GM12872 (cell line): ENCODE measurements at regions not wholly inside any gene's neighbourhood (a gene's known extent, or its start where the extent isn't known, plus 50 kb on each side); places are given as distances from the start of the nearest gene placed in this dataset.

ENCODE experiments used
- TF ChIP-seq, protein P1 (sequence below): IDR thresholded peaks from 3 replicates; pipeline ENCODE4 v1.5.1; 2011; ENCODE audit warnings: low read depth, mild to moderate bottlenecking, low read length, moderate library complexity; ENCODE audit not compliant: insufficient read depth

DNA sequence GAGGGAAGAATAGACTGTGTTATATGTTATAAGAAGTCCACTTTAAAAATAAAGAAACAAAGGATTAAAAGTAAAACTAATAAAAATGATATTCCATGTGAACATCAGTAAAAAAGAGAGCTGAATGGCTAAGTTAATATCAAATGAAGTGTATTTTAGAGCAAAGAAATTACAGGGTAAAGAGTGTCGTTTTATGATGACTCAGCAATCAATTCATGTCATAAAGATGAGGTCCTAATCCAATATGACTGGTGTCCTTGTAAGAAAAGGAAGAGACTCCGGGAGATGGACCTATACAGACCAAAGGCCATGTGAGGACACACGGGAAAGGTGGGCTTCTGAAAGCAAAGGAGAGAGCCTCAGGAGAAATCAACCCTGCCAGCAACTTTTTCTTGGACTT, 615.5 kb upstream of the KLHL29 start:
- TF ChIP-seq, protein P1, sequence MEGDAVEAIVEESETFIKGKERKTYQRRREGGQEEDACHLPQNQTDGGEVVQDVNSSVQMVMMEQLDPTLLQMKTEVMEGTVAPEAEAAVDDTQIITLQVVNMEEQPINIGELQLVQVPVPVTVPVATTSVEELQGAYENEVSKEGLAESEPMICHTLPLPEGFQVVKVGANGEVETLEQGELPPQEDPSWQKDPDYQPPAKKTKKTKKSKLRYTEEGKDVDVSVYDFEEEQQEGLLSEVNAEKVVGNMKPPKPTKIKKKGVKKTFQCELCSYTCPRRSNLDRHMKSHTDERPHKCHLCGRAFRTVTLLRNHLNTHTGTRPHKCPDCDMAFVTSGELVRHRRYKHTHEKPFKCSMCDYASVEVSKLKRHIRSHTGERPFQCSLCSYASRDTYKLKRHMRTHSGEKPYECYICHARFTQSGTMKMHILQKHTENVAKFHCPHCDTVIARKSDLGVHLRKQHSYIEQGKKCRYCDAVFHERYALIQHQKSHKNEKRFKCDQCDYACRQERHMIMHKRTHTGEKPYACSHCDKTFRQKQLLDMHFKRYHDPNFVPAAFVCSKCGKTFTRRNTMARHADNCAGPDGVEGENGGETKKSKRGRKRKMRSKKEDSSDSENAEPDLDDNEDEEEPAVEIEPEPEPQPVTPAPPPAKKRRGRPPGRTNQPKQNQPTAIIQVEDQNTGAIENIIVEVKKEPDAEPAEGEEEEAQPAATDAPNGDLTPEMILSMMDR, result no peak

DNA sequence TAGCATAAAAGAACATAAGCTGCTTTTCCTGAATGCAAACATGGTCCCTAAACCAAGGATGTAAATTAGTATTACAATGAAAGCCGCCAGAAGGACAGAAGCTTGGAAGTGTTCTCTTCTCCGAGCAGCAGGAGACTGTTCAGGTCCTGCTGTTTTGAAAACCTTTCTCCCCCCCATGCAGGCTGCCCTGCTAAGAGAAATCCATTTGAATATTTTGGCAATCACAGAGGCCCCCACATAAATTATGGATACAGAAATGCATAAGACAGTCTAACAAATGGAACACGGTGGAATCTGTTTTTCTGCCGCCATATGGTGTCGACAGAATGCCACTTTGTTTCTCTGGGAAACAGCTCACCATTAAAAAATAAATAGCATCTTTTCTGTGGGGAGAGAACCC, 600.4 kb upstream of the KLHL29 start:
- TF ChIP-seq, protein P1, result no peak

DNA sequence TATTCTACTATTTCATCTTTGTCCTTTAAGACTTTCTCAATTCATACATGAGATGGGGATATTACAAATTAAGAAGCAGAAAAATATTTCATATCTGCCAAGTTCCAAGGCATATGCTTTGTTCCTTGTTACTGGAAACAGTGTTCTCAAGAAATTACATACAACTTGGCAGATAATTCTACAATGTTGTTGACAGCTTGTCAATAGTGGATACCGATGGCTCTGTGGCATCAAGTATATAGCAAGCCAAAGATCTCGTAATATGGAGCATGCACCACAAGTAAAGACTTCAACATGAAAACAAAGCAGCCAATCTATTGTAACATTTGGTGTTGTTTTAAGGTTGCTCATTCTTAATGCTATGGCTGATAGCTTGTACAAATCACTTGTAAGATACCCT, 598.2 kb upstream of the KLHL29 start:
- TF ChIP-seq, protein P1, result no peak

DNA sequence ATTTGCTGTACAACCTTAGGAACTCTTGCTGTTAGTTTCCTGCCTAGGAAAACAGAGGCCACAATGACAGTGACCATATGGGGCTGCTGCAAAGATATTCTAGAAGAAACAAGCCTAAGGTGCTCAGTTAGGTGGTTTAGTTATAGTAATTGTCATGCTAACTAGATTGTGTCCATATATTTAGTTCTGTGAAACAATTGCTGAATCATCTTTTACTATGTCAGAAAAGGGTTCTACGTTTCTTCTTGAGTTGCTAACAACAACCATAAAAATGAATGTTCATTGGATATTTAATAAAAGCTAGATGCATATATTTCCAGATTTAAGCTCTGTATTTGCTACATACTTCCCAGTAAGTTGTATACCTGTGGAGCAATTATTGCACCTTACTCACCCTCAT, 597.2 kb upstream of the KLHL29 start:
- TF ChIP-seq, protein P1, result no peak

DNA sequence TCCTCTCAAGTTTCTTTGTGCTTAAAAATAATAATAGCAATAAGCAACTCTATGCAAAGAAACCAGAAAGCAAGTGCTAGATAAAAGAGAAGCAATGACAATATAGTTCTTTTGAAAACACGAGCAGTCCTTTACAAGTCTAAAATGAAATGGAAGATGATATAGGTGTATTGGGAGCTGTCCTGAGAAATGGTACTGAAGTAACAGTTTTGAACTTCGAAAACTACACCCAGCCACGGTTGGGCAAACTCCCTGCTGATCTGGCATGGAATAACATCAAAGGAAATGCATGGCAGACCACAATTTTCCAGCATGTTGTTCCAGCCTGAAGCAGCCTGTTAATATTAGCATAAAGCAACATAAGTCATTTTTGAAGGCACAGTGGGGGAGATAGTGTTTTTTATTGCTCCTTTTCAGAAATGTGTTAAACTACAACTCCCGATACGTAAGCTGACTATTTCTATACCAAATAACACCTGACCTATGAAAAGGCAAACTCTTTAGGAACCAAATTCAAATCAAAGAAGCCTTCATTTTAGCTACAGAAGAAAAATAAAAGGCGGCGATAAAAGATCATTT, 596.1 kb upstream of the KLHL29 start:
- TF ChIP-seq, protein P1, result no peak

DNA sequence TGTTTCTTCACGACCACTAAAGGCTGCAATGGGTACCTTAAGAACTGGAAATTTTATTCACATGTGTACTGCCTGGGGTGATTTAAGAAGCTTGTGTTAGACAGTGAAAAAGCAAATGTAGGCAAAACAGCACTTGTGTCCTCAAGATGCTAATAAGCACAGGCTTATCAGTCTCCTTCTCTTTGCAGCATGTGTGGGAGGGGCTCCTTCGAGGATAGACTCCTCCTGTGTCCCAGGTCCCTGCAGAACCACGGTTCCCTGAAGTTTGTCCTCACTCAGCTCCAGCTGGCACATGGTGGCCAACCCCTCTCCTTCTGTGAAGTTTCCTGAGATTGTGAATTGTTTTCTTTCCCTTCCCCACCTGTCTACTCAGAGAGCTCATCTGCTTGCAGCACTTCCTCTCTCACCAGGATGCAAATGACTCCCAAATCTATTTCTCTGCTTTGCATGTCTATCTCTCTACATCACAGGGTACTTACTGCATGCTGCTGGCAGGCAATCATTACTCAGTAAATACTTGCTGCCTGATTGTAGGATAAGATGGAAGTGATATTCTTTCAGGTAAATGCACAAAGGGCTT, 589.6 kb upstream of the KLHL29 start:
- TF ChIP-seq, protein P1, result no peak

DNA sequence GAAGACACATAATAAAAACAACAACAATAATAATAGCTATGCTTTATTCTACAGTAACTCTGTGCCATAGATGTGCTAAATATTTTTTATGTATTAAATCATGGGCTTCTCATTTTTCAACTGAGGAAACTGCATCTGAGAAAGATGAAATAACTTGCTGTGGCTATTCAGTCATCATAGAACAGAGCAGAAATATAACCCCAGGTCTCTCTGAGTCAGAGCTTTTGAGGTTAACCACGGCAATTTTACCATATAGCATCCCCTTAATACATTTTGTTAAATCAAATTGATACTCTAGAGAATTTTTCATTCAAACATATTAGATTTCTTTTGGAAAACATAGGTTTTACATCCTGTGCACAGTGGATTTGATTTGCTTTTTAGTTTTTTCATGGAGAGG, 586.6 kb upstream of the KLHL29 start:
- TF ChIP-seq, protein P1, result no peak
